Rectal smooth muscle tissue (tissue), 1 donor: ENCODE measurements at regions not wholly inside any gene's neighbourhood (a gene's known extent, or its start where the extent isn't known, plus 50 kb on each side); places are given as distances from the start of the nearest gene placed in this dataset.
"Not testable (repeated sequence)": the region's sequence is repeated elsewhere in the genome, so short reads cannot be mapped to it uniquely, and the experiment has no call there.

Experiments
- H3K27ac ChIP-seq: one replicate; pipeline ENCODE4 v1.7.0; 2013; ENCODE audit warnings: low read depth, low read length, inconsistent platforms
- H3K27me3 ChIP-seq: one replicate; pipeline ENCODE4 v1.7.0; 2013; ENCODE audit warnings: low read length; ENCODE audit not compliant: control insufficient read depth, insufficient read depth
- H3K36me3 ChIP-seq: one replicate; pipeline ENCODE4 v1.7.0; 2013; ENCODE audit warnings: low read length; ENCODE audit not compliant: control insufficient read depth, insufficient read depth
- H3K4me1 ChIP-seq: one replicate; pipeline ENCODE4 v1.7.0; 2013; ENCODE audit warnings: low read length; ENCODE audit not compliant: control insufficient read depth, insufficient read depth
- H3K4me3 ChIP-seq: one replicate; pipeline ENCODE4 v1.7.0; 2013; ENCODE audit warnings: low read length
- H3K9ac ChIP-seq: one replicate; pipeline ENCODE4 v1.7.0; 2013; ENCODE audit warnings: low read length

DNA sequence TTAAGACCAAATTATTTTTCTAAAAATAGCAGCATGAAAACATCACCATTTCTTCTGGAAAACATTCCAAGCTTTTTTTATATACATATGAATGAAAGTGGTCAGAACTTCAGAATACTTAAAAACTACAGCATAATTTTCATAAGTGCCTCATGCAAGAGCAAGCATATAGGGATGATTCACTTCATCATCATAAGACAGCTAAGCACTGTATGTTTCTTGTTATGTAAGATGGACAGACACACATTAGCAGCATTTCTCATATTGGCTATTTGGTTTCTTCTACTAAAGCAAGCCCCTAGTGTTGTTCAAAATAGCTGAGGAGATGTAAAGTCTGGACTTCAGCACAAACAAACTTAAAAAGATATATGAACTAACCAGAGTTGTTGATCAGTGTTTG, 213.1 kb upstream of the NOCT start:
- Histone ChIP-seq H3K27ac (no peak overlapping the region), H3K4me3 (no peak overlapping the region)

GRCh38 chr4:138800421-138800820, 215.2 kb upstream of the NOCT start:
- H3K36me3 ChIP-seq: no peaks in the 10 kb centered on the region
- H3K4me1 ChIP-seq: no peaks in the 10 kb centered on the region
- no peak overlapping the region for H3K9ac ChIP-seq
- no peaks in the 10 kb centered on the region for H3K27me3 ChIP-seq
- H3K27ac ChIP-seq: no peak overlapping the region
- H3K4me3 ChIP-seq: no peak overlapping the region

More for the DNA sequence above, 213.1 kb upstream of the NOCT start:
- Histone ChIP-seq H3K27me3 (no peaks in the 10 kb centered on the region), H3K36me3 (no peaks in the 10 kb centered on the region), H3K9ac (no peak overlapping the region), H3K4me1 (no peaks in the 10 kb centered on the region)

GRCh38 chr4:138798404-138798803, 217.2 kb upstream of the NOCT start:
- Histone ChIP-seq H3K9ac (no peak overlapping the region), H3K4me3 (no peak overlapping the region), H3K27me3 (no peaks in the 10 kb centered on the region), H3K27ac (no peak overlapping the region), H3K4me1 (no peaks in the 10 kb centered on the region), H3K36me3 (no peaks in the 10 kb centered on the region)

DNA sequence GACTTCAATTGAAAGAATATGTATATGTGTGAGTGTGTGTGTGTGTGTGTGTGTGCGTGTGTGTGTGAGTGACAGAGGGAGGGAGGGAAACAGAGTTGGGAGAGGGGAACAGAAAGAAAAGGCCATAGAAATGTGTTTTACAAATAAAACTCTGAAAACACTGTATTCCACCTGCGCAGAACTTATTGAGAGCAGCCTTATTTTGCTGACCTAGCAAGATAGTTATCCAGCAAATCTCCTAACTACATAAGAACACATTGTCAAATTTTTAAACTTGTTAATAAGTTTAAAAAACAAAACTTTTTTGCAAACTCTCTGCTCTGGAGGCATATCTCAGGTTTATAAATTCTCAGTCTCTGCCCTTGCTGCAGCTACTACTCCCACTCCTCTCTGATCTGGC, 217.9 kb upstream of the NOCT start:
- H3K4me1 ChIP-seq: no peaks in the 10 kb centered on the region
- no peak overlapping the region for H3K4me3 ChIP-seq
- H3K27me3 ChIP-seq: no peaks in the 10 kb centered on the region
- H3K36me3 ChIP-seq: no peaks in the 10 kb centered on the region
- no peak overlapping the region for H3K9ac ChIP-seq
- no peak overlapping the region for H3K27ac ChIP-seq

DNA sequence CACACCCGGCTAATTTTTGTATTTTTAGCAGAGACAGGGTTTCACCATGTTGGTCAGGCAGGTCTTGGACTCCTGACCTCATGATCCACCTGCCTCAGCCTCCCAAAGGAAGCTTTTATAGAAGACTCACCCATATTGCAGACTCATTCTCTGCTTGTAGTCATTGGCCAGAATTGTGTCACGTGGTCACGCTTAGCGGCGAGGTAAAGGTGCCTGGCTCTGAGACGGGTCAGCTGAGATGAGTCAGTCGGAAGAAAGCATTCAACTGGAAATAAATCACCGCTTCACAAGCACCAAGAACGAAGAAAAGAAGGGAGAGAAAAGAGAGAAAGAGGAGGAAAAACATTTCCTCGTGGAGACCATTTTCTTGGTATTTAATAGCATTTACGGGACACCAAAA, 218.8 kb upstream of the NOCT start:
- no peaks in the 10 kb centered on the region for H3K27me3 ChIP-seq
- no peak overlapping the region for H3K4me3 ChIP-seq
- no peaks in the 10 kb centered on the region for H3K36me3 ChIP-seq
- H3K9ac ChIP-seq: no peak overlapping the region
- no peaks in the 10 kb centered on the region for H3K4me1 ChIP-seq
- H3K27ac ChIP-seq: no peak overlapping the region

GRCh38 chr4:138790706-138791340, 224.8 kb upstream of the NOCT start:
- H3K27me3 ChIP-seq: no peaks in the 10 kb centered on the region
- H3K4me3 ChIP-seq: no peak overlapping the region

DNA sequence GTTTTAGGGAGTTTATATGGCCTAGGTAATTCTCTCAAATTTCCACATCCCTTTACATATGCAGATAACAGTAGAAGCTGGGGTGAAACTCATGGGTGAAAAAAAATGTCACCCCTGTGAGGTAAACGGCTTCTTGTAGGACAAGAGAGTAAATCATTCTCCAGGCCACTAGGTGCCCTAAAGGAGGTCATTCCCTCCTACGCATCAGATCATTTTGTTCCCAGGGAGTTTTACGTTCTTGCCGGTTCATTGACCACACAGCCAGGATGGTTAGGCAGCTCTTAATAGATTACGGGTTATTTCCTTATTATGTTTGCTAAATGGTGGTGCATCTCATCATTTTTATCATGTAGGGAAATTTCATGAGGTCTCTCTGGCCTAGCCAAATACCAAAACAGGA, 225.8 kb upstream of the NOCT start:
- no peak overlapping the region for H3K27ac ChIP-seq
- no peaks in the 10 kb centered on the region for H3K4me1 ChIP-seq
- no peak overlapping the region for H3K4me3 ChIP-seq
- H3K27me3 ChIP-seq: no peaks in the 10 kb centered on the region
- H3K9ac ChIP-seq: no peak overlapping the region
- H3K36me3 ChIP-seq: no peaks in the 10 kb centered on the region

More at GRCh38 chr4:138790706-138791340, 224.8 kb upstream of the NOCT start:
- Histone ChIP-seq H3K27ac (no peak overlapping the region), H3K36me3 (no peaks in the 10 kb centered on the region), H3K4me1 (no peaks in the 10 kb centered on the region), H3K9ac (no peak overlapping the region)

- no peaks in the 10 kb centered on the region for H3K4me1 ChIP-seq
- no peaks in the 10 kb centered on the region for H3K27me3 ChIP-seq
- H3K9ac ChIP-seq: no peak overlapping the region
- H3K36me3 ChIP-seq: no peaks in the 10 kb centered on the region
- H3K4me3 ChIP-seq: no peak overlapping the region
- no peak overlapping the region for H3K27ac ChIP-seq
Observed at GRCh38 chr4:138788857-138789256, 226.7 kb upstream of the NOCT start.

GRCh38 chr4:138788267-138788790, 227.3 kb upstream of the NOCT start:
- H3K4me1 ChIP-seq: no peaks in the 10 kb centered on the region
- H3K9ac ChIP-seq: no peak overlapping the region
- no peak overlapping the region for H3K27ac ChIP-seq
- H3K27me3 ChIP-seq: no peaks in the 10 kb centered on the region
- H3K4me3 ChIP-seq: no peak overlapping the region
- no peaks in the 10 kb centered on the region for H3K36me3 ChIP-seq

GRCh38 chr4:138779761-138780160, 235.8 kb upstream of the NOCT start:
- H3K36me3 ChIP-seq, H3K27ac ChIP-seq, H3K9ac ChIP-seq, H3K27me3 ChIP-seq, H3K4me3 ChIP-seq, H3K4me1 ChIP-seq: not testable (repeated sequence)

DNA sequence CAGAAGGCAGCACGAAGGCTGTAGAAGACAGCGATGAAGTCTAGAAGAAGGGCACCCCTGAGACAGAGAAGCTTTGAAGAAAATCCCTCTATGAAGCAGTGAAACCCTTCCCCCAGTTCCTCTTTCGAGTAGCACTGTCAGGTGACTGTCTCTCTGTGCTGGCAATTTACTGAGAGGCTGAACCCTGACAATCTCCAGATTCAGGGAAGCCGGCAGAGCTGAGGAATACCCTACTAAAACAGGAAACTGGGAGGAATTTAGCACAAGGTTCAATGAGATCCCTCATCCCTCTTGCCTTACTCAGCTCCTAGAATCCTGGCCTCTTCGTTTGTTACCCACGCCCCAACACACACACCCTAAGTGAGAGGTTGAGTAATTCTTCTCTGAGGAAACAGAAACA, 239.7 kb upstream of the NOCT start:
- Histone ChIP-seq H3K27me3 (no peaks in the 10 kb centered on the region), H3K36me3 (no peaks in the 10 kb centered on the region), H3K4me3 (no peak overlapping the region), H3K9ac (no peak overlapping the region), H3K4me1 (no peaks in the 10 kb centered on the region), H3K27ac (no peak overlapping the region)

GRCh38 chr4:138775489-138775888, 240.1 kb upstream of the NOCT start:
- Histone ChIP-seq H3K27me3 (no peaks in the 10 kb centered on the region), H3K4me3 (no peak overlapping the region), H3K4me1 (no peaks in the 10 kb centered on the region), H3K27ac (no peak overlapping the region), H3K36me3 (no peaks in the 10 kb centered on the region), H3K9ac (no peak overlapping the region)

DNA sequence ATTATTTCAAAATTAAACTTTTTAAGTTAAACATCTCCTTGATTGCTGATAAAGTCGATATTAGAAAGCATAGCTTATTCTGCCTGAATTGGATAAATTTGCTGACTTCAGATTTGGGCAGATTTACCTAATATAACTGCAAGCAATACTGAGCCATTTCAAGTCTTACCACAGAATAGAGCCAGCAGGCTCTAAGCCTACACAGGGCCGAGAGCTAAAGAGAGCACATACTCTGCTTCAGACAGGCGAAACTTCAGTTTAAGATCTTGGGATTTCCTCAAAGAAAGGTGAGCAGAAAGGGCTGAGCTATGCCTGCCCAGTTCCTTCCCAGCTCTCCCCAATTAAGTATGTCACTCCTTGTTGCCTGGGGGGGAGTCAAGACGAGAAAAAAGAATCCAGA, 240.6 kb upstream of the NOCT start:
- Histone ChIP-seq H3K4me1 (no peaks in the 10 kb centered on the region), H3K27ac (no peak overlapping the region), H3K4me3 (no peak overlapping the region), H3K9ac (no peak overlapping the region), H3K36me3 (no peaks in the 10 kb centered on the region), H3K27me3 (no peaks in the 10 kb centered on the region)
